Hematopoietic multipotent progenitor cell treated with erythropoietin and hydrocortisone succinate and interleukin-3 and kit ligand, for 15 days (in vitro differentiated cells): ENCODE measurements at regions not wholly inside any gene's neighbourhood (a gene's known extent, or its start where the extent isn't known, plus 50 kb on each side); places are given as distances from the start of the nearest gene placed in this dataset.
"Not testable (repeated sequence)": the region's sequence is repeated elsewhere in the genome, so short reads cannot be mapped to it uniquely, and the experiment has no call there.

ENCODE experiments used
- DNase-seq: peaks from one replicate; pipeline ENCODE4 v3.0.0-alpha.2; 2015; ENCODE audit warnings: low spot score

DNA sequence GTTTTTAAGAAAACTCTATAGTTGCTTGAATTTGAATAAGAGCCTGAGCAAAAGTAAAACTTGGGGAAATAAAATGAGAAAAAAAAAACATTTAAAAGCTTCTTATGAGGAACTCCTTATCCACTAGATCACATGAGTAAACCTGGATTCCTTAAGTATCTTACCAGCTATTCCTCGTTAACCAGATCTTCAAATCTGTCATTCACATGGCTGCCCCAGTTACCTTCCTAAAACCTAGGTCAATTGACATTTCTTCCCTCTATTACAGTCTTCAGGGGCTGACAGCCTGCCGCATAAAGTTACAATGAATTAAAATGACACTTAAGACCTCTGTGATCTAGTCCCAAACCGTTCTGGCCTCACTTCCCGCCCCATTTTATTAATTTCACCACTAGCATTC, 583.6 kb downstream of the NR2F2 start:
- no peak for DNase-seq

DNA sequence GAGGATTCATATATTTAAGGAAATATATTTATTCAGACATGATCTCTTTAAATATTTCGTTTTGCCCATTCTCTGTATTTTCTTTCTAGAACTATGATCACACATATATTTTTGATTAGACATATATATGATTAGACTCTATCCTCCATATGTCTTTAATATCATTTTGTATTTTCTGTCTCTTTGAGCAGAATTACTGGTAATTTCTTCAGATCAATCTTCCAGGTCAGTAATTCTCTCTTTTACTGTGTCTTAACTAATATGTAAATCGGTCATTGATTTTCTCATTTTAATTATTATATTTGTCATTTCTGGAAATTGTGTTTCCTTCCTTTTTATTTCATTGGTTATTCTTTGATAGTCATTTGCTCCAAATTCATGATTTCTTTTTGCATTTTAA, 586.2 kb downstream of the NR2F2 start:
- DNase-seq = no peak

- no peak for DNase-seq
Observed at GRCh38 chr15:96924570-96924969, 594.1 kb downstream of the NR2F2 start.

- no peak for DNase-seq
Observed at GRCh38 chr15:96947296-96948229, 617.1 kb downstream of the NR2F2 start.

GRCh38 chr15:96948981-96949380, 618.5 kb downstream of the NR2F2 start:
- no peak for DNase-seq

GRCh38 chr15:96958721-96959120, 628.2 kb downstream of the NR2F2 start:
- no peak for DNase-seq

DNA sequence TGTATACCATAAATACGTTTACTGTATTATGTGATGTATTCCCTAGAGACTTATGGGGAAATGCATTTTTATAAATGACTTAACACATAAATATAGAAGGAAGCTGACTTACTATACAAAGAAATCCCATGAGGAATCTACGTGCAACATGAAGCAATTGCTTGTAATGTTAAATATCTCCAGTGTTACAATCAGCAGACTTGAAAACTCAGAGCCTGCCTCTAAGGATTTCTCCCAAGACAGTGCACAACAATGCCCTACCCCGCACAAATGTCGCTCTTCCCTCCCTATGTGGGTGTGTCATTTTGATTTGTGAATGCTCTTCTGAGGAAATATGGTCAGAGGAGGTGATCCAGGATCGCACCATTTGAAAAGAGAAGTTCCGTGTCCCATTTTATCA, 629.0 kb downstream of the NR2F2 start:
- DNase-seq = no peak

DNA sequence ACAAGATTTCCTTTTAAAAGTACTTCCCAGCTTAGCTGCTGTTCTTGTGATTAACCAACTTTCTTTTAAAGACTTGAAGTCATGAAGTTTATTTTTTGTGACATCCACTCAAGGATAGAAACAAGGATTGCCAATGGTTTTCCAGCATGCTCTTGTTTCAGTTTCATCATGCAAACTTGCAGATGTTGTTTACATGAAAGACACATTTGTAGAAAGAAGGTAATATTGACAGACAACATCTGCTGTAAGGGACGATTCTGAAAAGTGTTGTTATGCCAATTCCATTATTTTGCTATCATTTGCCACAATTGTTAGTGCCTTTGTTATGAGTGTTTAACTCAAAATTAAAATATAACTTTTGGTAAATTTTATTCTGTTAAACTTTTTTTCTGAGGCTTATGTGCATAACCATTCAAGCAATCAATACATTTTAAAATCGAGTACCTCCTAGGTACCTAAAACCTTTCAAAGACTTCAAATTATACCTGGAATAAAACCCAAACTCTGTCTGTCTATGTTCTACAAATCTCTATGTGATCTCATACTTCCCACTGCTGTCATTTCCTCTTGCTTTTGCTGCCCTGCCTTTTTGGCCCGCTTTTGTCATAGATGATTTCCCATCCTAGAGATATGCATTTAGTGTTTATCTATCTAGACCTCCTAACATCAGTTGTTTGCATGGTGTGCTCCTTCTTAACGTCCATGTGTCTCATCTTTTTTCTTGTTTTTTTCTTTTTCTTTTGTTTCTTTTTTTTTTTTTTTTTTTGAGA, 630.4 kb downstream of the NR2F2 start:
- no peak for DNase-seq

- no peak for DNase-seq
Observed at GRCh38 chr15:96966554-96966953, 636.1 kb downstream of the NR2F2 start.

DNA sequence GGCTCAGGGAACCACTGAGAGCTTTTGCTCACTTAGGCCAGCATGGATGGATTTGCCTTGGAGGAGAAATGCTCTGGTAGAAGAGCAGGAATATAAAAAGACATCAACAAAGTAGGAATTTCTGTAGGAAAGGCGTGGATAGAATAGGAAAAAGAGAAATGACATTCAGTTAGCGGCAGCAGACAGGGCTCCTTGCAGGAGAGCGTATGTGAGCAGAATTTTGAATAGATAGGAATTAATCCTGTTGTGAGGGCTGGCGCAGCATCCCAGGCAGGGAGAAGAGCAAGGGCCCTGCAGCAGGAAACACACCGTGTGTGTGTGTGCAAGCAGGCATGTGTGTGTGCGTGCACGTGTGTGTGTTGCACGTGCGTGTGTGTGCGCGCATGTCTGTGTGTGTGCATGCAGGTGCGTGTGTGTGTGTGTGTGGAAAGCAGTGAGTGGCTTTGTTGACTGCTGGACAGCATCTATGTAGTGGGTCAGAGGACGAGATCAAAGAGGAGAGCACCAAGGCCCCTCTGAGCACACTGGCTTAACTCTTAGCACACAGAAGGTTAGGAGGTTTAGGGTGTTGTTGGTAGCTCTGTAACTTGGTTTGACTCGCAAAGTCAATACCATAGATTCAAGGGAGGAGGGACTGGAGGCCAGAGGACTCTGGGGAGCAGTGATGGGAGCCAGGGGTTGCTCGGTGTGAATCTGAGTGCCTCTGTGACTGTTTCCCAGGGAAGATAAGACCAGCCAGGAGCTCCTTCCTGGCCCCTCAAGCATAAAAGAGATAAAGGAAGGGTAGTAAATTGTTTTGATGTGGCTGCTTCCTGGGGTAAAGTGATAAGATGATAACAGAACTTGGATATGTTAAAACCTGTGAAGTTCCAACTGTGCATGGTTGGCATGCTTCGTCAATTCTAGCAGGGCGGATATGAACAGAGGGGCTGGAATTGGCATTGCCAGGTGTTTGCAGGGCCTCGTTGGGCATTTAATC, 639.5 kb downstream of the NR2F2 start:
- no peak for DNase-seq

GRCh38 chr15:96972201-96972600, 641.7 kb downstream of the NR2F2 start:
- DNase-seq = no peak

DNA sequence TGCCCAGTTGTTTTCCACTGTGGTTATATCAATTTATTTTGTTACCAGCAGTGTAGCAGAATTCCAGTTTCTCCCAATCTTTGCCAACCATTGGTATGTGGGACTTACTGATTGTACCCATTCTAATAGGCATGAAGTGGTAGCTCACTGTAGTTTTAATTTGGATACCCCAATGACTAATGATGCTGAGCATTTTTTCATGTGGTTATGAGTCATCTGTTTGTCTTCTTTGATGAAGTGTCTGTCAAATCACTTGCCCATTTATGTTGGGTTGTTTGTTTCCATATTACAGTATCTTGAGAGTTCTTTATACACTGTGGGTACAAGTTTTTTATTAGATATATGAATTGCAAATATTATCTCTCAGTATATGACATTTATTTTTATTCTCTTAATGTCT, 644.3 kb downstream of the NR2F2 start:
- DNase-seq = no peak

DNA sequence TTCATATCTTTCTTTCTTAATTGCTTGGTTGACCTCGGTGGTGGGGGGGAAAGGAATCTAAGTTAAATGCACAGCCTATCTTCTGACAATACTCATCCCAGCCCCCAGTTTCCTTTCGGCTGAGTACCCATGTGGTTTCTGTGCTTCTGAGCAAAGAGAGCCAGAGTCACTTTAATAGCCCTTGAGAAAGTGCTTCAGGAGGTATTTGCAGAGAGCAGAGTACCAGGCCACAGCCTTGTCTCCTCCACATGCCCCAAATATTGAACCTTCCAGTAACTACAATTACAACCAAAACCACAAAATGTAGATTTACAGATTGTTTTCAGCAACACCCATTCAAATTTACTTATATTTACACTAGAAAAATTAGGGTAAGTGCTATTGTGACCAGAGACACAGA, 647.4 kb downstream of the NR2F2 start:
- no peak for DNase-seq

DNA sequence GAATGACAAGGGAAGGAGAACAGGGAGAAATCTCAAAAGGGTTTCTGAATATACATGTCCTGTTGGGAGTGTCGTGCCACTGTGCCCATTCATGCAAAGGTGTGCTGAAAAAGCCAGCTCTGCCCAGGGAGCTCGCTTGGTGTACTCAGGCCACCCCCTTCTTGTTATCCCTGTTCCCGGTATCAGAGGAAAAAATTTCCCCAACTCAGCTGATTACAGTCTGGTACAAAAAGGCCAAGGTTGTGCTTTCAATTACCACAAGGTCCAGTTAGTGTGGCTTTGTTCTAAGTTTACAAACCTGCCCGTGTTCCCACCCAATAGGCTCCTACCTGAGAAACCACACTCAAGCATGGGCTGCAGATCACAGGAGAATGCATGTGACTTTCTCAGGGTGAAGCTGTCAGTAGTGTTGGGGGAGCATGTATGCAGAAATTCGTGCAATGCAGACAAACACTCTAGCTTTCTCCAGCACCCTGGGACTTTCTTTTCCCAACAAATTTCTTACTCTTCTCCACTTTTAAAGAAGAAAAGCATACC, 648.5 kb downstream of the NR2F2 start:
- no peak for DNase-seq

GRCh38 chr15:96984121-96984671, 653.7 kb downstream of the NR2F2 start:
- DNase-seq = not testable (repeated sequence)

- DNase-seq = no peak
Observed at GRCh38 chr15:96992817-96993216, 662.3 kb downstream of the NR2F2 start.

DNA sequence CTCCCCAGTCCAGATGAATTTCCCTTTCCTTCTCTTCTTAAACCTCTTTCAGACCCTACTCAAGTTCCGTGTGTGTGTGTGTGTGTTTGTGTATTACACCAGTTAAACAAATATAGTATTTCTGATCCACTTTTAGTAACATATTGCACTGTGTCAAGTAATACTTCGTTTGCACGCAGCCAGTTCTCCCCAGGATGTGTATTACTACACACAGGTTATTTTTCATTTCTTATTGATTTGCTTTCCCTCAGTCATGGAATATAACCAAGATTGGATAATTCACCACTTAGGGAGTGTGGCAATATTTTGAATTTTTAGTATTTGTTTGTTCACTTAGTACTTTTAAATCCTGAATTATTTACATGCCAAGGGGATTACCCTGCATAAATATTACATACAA, 667.0 kb downstream of the NR2F2 start:
- DNase-seq = no peak

DNA sequence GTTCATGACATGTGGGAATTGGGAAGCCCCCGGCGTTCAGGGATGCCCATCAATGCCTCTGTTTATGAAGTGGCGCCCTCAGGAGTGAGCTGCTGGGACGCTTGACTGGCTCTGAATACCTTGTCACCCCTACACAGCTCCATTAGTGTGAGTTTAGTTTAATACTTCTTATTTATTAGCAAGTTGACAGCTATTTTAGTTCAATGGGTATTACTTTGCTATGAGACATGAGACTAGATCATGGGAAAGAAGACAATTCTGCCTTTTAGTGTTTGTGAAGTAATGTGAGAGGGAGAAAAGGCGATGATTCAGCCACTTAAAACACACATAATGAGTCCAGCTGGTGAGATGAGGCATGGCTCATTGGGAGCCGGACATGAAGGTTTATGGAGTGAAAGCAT, 678.5 kb downstream of the NR2F2 start:
- DNase-seq = no peak

GRCh38 chr15:97012986-97013385, 682.5 kb downstream of the NR2F2 start:
- no peak for DNase-seq

GRCh38 chr15:97013491-97013890, 683.0 kb downstream of the NR2F2 start:
- no peak for DNase-seq

DNA sequence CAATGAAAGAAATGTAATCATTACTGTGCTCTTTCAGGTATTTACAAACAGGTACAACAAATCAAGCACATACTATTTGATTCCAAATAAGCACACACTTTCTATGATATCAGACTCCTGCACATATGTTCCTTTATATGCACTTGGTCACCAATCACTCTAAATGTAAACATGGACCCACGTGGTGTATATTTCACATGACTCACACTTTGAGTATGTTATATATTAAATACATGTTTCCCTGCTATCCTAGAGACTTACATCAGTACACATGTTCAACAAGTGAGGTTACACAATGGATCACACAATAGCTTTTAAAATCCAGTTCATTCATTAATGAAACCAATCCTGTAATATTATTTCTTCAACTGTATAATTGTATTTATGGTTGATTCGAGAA, 683.5 kb downstream of the NR2F2 start:
- no peak for DNase-seq

DNA sequence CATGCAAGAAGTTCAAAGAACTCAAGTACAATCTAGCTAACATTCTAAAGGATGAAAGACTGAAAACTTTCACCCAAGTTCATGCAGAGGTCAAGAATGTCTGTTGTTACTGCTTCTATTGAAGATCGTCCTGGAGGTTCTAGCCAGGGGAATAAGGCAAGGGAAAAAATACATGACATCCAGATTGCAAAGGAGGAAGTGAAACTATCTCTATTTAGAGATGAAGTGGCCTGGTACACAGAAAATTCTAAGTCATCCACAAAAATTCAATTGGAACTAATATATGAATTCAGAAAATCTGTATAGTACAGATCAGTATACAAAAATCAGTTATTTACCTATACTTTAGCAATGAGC, 693.0 kb downstream of the NR2F2 start:
- no peak for DNase-seq
